ENCODE measurements at regions not wholly inside any gene's neighbourhood (a gene's known extent, or its start where the extent isn't known, plus 50 kb on each side); places are given as distances from the start of the nearest gene placed in this dataset.

DNA sequence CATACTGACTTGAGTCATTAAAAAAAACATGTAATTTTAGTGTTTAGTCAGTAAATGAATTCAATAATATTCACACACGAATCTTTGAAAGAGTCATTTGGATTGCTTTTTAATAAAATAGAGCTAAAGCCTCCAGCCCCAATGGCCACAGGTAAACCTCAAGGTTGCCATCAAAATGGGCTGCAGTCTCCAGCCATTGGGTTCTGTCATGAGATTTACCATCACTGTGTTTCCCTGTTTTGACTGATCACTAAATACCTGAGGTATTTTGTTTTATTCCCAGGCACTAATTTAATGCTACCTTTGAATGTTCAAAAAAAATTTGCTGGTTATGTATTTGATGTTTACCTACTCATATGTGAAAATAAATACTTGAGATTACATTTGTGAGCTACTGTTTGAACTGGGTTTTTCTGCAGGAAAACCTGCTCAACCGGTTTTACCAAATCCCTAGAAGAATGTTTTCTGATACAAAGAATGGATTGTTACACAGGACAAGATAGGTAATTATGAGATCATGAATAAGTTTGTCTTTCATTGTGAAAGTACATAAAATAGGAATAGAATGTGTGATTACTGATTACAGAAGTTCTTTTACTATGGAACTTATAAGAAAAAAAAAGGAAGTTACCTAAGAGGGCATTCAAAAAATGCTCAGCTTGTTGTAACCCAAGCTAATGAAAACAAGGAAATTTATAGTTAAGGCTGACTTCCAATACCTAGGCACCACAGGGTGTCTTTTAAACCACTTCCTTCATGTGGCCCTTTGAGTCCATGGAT, 391.3 kb downstream of the EFNB2 start:
- Mint-ChIP-seq H3K4me3 (no peak overlapping the region), H3K9me3 (peaks cover 5% of the 10 kb centered on the region)
- no peak for ATAC-seq (replicated peaks; ENCODE audit: extremely low read depth, poor library complexity, severe bottlenecking)

DNA sequence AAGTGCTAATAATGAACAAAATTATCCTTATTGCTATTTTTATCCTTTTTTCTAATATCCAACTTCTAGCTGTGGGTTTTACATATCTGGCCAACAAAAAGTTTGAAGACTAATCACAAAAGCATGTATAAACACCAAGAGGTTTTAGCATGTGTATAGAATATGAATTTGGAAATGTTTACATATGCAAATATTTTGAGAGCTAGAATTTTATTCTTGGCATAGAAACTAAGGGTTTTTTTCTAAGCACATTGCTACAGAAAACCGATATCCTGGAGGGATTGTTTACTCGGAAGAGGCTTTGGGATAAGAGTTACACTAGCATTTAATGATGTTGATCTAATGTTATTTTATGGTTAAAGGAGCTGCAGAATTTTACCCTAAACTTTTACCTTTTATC, 392.1 kb downstream of the EFNB2 start:
- ATAC-seq (replicated peaks; ENCODE audit: extremely low read depth, poor library complexity, severe bottlenecking) = no peak
- H3K36me3 Mint-ChIP-seq (ENCODE audit: insufficient read depth) = no peaks in the 10 kb centered on the region
- peaks cover 5% of the 10 kb centered on the region for H3K9me3 Mint-ChIP-seq
- H3K27ac Mint-ChIP-seq (ENCODE audit: low read depth) = no peak overlapping the region
- H3K4me3 Mint-ChIP-seq = no peak overlapping the region
- H3K4me1 Mint-ChIP-seq = no peaks in the 10 kb centered on the region
- no peak for DNase-seq (ENCODE audit: low spot score in 2 of 2)
- no peaks in the 10 kb centered on the region for H3K27me3 Mint-ChIP-seq

More for the DNA sequence above, 391.3 kb downstream of the EFNB2 start:
- Mint-ChIP-seq H3K4me1 (no peaks in the 10 kb centered on the region), H3K36me3 (ENCODE audit: insufficient read depth) (no peaks in the 10 kb centered on the region), H3K27ac (ENCODE audit: low read depth) (no peak overlapping the region), H3K27me3 (no peaks in the 10 kb centered on the region)
- DNase-seq (ENCODE audit: low spot score in 2 of 2) = no peak

DNA sequence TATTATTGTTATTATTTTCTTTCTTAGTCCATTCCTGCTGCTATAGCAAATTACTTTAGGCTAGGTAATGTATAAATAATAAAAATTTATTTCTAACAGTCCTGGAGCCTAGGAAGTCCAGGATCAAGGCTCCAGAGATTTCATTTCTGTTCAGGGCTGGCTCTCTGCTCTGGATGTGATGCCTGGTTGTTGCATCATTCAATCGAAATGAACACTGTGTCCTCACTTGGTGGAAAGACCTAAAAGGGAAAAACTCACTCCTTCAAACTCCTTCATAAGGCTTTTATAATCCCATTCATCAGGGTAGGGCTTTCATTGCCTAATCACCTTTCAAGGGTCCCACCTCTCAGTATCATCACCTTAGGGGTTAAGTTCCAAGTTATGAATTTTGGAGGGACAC, 395.0 kb downstream of the EFNB2 start:
- no peak for DNase-seq (ENCODE audit: low spot score in 2 of 2)
- Mint-ChIP-seq H3K4me1 (no peaks in the 10 kb centered on the region), H3K9me3 (no peaks in the 10 kb centered on the region), H3K4me3 (no peak overlapping the region), H3K27ac (ENCODE audit: low read depth) (no peak overlapping the region), H3K27me3 (no peaks in the 10 kb centered on the region), H3K36me3 (ENCODE audit: insufficient read depth) (no peaks in the 10 kb centered on the region)
- ATAC-seq (replicated peaks; ENCODE audit: extremely low read depth, poor library complexity, severe bottlenecking) = no peak

DNA sequence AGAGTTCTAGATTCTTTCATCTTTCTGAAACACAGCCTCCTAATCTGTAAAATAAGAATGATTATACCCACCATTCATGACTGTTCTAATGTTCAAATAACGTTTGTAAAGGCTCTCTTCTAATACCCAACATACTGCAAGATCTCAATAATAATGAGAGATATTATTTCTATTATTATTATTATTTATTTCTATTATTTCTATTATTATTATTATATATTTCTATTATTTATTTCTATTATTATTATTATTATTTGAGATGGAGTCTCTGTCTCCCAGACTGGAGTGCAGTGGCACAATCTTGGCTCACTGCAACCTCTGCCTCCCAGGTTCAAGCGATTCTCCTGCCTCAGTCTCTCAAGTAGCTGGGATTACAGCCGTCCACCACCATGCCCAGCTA, 395.5 kb downstream of the EFNB2 start:
- Mint-ChIP-seq H3K27me3 (no peaks in the 10 kb centered on the region), H3K9me3 (no peaks in the 10 kb centered on the region), H3K4me1 (no peaks in the 10 kb centered on the region), H3K4me3 (no peak overlapping the region), H3K36me3 (ENCODE audit: insufficient read depth) (no peaks in the 10 kb centered on the region), H3K27ac (ENCODE audit: low read depth) (no peak overlapping the region)
- DNase-seq (ENCODE audit: low spot score in 2 of 2) = no peak
- ATAC-seq (replicated peaks; ENCODE audit: extremely low read depth, poor library complexity, severe bottlenecking) = no peak

DNA sequence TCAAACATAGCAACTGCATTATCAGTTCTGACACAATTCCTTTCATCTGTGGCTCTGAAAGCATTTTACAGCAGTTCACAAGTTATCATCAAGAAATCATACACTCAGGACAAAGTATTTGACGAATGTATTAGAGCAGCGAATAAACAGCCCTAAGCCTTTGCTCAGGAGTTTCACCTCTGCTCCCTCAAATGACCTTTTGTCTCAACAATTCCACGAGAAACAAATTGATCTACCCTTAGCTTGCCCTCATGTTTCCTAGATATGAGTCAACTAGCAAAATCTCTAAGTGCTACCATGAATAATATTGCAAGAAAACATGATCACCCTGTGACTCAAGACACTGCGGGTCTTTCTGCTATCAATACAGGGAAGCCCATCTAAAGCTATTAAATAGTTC, 396.1 kb downstream of the EFNB2 start:
- ATAC-seq (replicated peaks; ENCODE audit: extremely low read depth, poor library complexity, severe bottlenecking) (no peak), DNase-seq (ENCODE audit: low spot score in 2 of 2) (no peak)
- no peaks in the 10 kb centered on the region for H3K27me3 Mint-ChIP-seq
- no peaks in the 10 kb centered on the region for H3K4me1 Mint-ChIP-seq
- H3K36me3 Mint-ChIP-seq (ENCODE audit: insufficient read depth) = no peaks in the 10 kb centered on the region
- peaks cover 2% of the 10 kb centered on the region for H3K9me3 Mint-ChIP-seq
- no peak overlapping the region for H3K4me3 Mint-ChIP-seq
- no peak overlapping the region for H3K27ac Mint-ChIP-seq (ENCODE audit: low read depth)

DNA sequence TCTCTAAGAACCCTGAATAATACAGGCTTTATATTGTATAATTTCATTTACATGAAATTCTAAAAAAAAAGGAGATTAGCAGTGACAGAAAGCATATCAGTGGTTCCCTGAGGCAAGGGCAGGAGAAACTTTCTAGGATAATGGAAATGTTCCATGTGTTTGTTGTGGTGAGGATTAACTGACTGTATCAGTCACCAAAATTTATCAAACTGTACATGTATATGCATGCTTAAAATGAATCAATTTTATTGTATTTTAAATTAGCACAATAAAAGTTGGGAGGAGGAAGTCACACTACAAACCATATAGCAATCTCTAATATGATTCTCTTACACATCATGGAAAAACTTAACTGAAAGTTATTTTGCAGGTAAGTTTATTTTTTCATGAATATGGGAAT, 396.8 kb downstream of the EFNB2 start:
- Mint-ChIP-seq H3K4me3 (no peak overlapping the region), H3K27me3 (no peaks in the 10 kb centered on the region), H3K27ac (ENCODE audit: low read depth) (no peak overlapping the region), H3K36me3 (ENCODE audit: insufficient read depth) (no peaks in the 10 kb centered on the region), H3K9me3 (peaks cover 9% of the 10 kb centered on the region), H3K4me1 (no peaks in the 10 kb centered on the region)
- DNase-seq (ENCODE audit: low spot score in 2 of 2) = no peak
- no peak for ATAC-seq (replicated peaks; ENCODE audit: extremely low read depth, poor library complexity, severe bottlenecking)

DNA sequence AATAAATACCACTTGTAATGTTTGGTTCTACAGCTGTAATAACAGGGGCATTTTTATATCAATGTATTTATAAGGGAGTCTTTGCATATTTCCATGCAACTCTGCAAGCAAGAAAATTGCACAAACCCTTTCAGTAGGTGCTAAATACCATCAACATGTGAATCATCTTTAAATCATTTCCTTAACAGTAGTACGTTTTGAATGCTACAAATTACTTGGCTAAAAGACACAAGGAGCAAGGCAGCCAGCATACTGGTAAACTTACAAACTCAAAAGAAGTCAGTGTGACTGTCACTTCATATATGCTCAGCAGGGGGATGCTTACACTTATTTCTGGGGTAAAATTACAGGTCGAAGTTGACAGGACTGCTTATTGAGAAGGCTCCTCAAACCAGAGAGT, 402.4 kb downstream of the EFNB2 start:
- Mint-ChIP-seq H3K27ac (ENCODE audit: low read depth) (no peak overlapping the region), H3K36me3 (ENCODE audit: insufficient read depth) (no peaks in the 10 kb centered on the region), H3K9me3 (peaks cover 15% of the 10 kb centered on the region), H3K27me3 (no peaks in the 10 kb centered on the region), H3K4me1 (no peaks in the 10 kb centered on the region), H3K4me3 (no peak overlapping the region)
- DNase-seq (ENCODE audit: low spot score in 2 of 2) (no peak), ATAC-seq (replicated peaks; ENCODE audit: extremely low read depth, poor library complexity, severe bottlenecking) (no peak)

DNA sequence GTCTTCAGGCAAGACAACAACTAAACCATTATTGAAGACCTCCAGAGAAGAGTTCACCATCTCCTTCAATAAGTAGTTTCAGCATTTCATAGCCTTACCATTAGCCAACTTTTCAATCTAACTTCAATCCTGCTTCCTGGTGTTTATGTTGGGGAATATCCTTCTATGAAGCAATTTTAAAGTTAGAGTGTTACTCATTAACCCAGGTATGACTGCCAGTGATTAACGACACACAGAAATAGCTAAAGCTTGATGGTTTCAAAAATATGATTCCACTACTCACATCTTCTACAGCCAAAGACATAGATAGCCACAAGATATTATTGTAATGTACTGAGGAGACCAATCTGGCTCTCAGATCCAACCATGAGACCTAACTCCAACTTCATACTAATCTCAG, 403.2 kb downstream of the EFNB2 start:
- H3K4me3 Mint-ChIP-seq = no peak overlapping the region
- peaks cover 15% of the 10 kb centered on the region for H3K9me3 Mint-ChIP-seq
- DNase-seq (ENCODE audit: low spot score in 2 of 2) (no peak), ATAC-seq (replicated peaks; ENCODE audit: extremely low read depth, poor library complexity, severe bottlenecking) (no peak)
- no peaks in the 10 kb centered on the region for H3K36me3 Mint-ChIP-seq (ENCODE audit: insufficient read depth)
- H3K27ac Mint-ChIP-seq (ENCODE audit: low read depth) = no peak overlapping the region
- H3K27me3 Mint-ChIP-seq = no peaks in the 10 kb centered on the region
- no peaks in the 10 kb centered on the region for H3K4me1 Mint-ChIP-seq

DNA sequence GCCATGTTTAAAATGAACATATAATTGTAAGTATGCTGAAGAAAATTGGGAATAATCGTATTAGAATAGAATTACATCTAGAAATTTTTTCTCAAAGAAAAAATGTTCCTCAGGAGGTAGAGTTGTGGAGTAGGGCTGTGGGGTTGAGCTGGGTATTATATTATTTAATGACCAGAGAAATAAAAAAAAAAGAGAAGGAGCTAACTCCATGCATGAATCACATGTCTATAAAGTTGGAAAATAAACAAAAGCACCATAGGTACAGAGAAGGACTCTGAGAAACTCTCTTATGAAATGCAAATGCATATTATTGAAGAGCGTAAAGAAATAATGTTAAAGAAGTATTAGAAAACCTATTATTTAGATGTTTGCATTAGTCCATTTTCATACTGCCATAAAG, 405.5 kb downstream of the EFNB2 start:
- Mint-ChIP-seq H3K36me3 (ENCODE audit: insufficient read depth) (no peaks in the 10 kb centered on the region), H3K27ac (ENCODE audit: low read depth) (no peak overlapping the region), H3K4me1 (no peaks in the 10 kb centered on the region)

DNA sequence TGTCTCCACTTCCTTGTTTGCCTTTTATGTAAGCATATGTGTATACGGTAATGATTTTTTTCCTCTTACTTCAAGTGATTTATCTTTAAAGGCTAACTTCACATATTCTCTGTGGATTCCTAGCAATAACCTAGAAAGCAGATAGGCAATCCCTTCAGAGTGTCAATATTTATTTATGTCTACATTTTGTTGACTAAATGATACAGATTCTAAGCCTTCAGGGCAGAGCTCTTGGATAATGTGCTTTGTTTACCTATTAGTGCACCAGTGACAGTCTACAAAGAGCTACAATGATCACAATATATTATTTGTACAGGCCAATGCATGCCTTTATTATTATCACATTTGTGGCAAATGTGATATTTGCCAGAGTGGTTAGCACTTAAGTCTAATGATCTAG, 406.2 kb downstream of the EFNB2 start:
- H3K36me3 Mint-ChIP-seq (ENCODE audit: insufficient read depth) = no peaks in the 10 kb centered on the region
- ATAC-seq (replicated peaks; ENCODE audit: extremely low read depth, poor library complexity, severe bottlenecking) (no peak), DNase-seq (ENCODE audit: low spot score in 2 of 2) (no peak)
- H3K27me3 Mint-ChIP-seq = no peaks in the 10 kb centered on the region
- no peak overlapping the region for H3K27ac Mint-ChIP-seq (ENCODE audit: low read depth)
- H3K9me3 Mint-ChIP-seq = peaks cover 12% of the 10 kb centered on the region
- H3K4me1 Mint-ChIP-seq = no peaks in the 10 kb centered on the region
- no peak overlapping the region for H3K4me3 Mint-ChIP-seq

More for the DNA sequence above, 405.5 kb downstream of the EFNB2 start:
- Mint-ChIP-seq H3K27me3 (no peaks in the 10 kb centered on the region), H3K9me3 (peaks cover 15% of the 10 kb centered on the region), H3K4me3 (no peak overlapping the region)
- ATAC-seq (replicated peaks; ENCODE audit: extremely low read depth, poor library complexity, severe bottlenecking) = no peak
- no peak for DNase-seq (ENCODE audit: low spot score in 2 of 2)

DNA sequence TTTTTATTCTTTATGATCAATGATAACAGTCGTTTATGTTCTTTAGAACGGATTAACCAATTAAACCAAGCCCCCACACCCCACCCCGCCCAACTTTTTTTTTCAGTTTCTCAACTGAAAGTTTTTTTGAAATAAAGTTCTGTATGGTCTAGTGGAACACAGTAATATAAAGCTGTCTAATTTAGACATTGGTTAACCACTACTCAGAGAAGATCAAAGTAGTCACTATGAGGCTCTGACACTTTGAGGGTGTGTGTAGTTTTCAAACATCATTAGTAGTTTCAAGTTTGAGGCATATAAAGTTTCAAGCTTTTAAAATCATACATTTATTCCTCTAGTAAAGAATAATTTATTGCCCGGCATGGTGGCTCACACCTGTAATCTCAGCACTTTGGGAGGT, 413.2 kb downstream of the EFNB2 start:
- DNase-seq (ENCODE audit: low spot score in 2 of 2) (no peak), ATAC-seq (replicated peaks; ENCODE audit: extremely low read depth, poor library complexity, severe bottlenecking) (no peak)
- Mint-ChIP-seq H3K4me3 (no peak overlapping the region), H3K36me3 (ENCODE audit: insufficient read depth) (no peaks in the 10 kb centered on the region), H3K4me1 (no peaks in the 10 kb centered on the region), H3K27ac (ENCODE audit: low read depth) (no peak overlapping the region), H3K9me3 (peaks cover 9% of the 10 kb centered on the region), H3K27me3 (no peaks in the 10 kb centered on the region)

DNA sequence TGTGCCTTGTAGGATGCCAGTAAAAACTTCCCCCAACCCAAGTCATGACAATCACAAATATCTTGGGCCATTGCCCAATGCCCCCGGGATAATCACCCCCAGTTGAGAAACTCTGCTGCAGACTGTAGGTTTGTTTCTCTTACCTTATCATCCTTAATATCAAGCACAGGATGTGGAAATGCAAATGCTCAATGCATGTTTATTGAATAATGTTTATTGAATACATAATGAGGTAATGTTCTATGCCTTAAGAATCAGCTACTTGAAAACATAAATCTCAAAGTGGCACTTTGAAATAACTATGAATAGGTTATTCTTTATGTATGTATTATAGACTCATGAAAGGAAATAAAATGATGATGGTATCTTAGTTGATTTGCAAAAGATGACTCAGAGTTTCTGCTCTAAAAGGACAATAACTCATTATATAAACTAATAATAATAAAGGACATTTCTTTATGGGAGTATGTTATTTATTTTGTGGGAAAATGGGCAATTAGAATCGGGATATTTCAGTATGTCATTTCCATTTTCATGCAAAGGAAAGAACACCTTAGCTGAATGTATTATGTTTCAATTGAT, 414.2 kb downstream of the EFNB2 start:
- no peaks in the 10 kb centered on the region for H3K27me3 Mint-ChIP-seq
- no peak for DNase-seq (ENCODE audit: low spot score in 2 of 2)
- H3K36me3 Mint-ChIP-seq (ENCODE audit: insufficient read depth) = no peaks in the 10 kb centered on the region
- no peak overlapping the region for H3K27ac Mint-ChIP-seq (ENCODE audit: low read depth)
- no peak for ATAC-seq (replicated peaks; ENCODE audit: extremely low read depth, poor library complexity, severe bottlenecking)
- no peaks in the 10 kb centered on the region for H3K4me1 Mint-ChIP-seq
- H3K9me3 Mint-ChIP-seq = peaks cover 9% of the 10 kb centered on the region
- H3K4me3 Mint-ChIP-seq = no peak overlapping the region

DNA sequence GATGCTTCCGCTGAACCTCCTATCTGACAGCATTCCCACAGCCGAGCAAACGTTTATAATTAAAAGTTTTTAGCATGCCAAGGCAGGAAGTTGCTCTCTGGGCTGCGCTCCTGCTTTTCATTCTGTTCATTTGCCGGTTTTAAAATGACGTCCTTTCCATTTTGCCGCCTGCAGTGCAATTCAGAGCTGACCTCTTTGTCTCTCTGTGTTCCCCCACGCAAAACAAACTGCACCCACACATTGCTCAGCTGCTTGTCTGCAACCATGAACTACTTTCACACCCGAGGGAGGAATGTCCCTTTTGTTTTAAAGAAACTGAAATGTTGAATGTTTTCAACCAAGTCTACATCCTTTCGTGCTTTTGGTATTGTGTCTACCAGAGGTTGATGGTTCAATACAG, 416.5 kb downstream of the EFNB2 start:
- H3K27me3 Mint-ChIP-seq = no peaks in the 10 kb centered on the region
- ATAC-seq (replicated peaks; ENCODE audit: extremely low read depth, poor library complexity, severe bottlenecking) = no peak
- H3K36me3 Mint-ChIP-seq (ENCODE audit: insufficient read depth) = no peaks in the 10 kb centered on the region
- no peak overlapping the region for H3K27ac Mint-ChIP-seq (ENCODE audit: low read depth)
- H3K9me3 Mint-ChIP-seq = peaks cover 9% of the 10 kb centered on the region
- no peak overlapping the region for H3K4me3 Mint-ChIP-seq
- no peak for DNase-seq (ENCODE audit: low spot score in 2 of 2)
- H3K4me1 Mint-ChIP-seq = no peaks in the 10 kb centered on the region

All from central memory CD8-positive, alpha-beta T cell (primary cell).